Neural crest cell (in vitro differentiated cells): ENCODE measurements at regions not wholly inside any gene's neighbourhood (a gene's known extent, or its start where the extent isn't known, plus 50 kb on each side); places are given as distances from the start of the nearest gene placed in this dataset.

Experiments used
- DNase-seq: peaks from one replicate; pipeline ENCODE4 v3.0.0; 2021; ENCODE audit warnings: low read depth, mixed read lengths, low spot score
- H3K27ac Mint-ChIP-seq: one replicate; pipeline ENCODE4 v1.8.0; 2021; ENCODE audit warnings: mild to moderate bottlenecking, mixed read lengths; ENCODE audit not compliant: unreplicated experiment
- H3K27me3 Mint-ChIP-seq: 2 replicates; pipeline ENCODE4 v1.8.0; 2021; ENCODE audit warnings: low read depth, mild to moderate bottlenecking, mixed read lengths
- H3K36me3 Mint-ChIP-seq: 2 replicates; pipeline ENCODE4 v1.8.0; 2021; ENCODE audit warnings: low read depth, mild to moderate bottlenecking, mixed read lengths
- H3K4me1 Mint-ChIP-seq: 2 replicates; pipeline ENCODE4 v1.8.0; 2021; ENCODE audit warnings: mixed read lengths
- H3K4me3 Mint-ChIP-seq: one replicate; pipeline ENCODE4 v1.8.0; 2021; ENCODE audit warnings: mild to moderate bottlenecking, mixed read lengths
- H3K9me3 Mint-ChIP-seq: 2 replicates; pipeline ENCODE4 v1.8.0; 2021; ENCODE audit warnings: mixed read lengths
- TF ChIP-seq, protein P1 (sequence below): fragments of 200-600 bp; sonication (generic); conservative IDR thresholded peaks from 2 replicates; pipeline ENCODE4 v1.5.0; 2021; ENCODE audit warnings: antibody characterized with exemption, mild to moderate bottlenecking

DNA sequence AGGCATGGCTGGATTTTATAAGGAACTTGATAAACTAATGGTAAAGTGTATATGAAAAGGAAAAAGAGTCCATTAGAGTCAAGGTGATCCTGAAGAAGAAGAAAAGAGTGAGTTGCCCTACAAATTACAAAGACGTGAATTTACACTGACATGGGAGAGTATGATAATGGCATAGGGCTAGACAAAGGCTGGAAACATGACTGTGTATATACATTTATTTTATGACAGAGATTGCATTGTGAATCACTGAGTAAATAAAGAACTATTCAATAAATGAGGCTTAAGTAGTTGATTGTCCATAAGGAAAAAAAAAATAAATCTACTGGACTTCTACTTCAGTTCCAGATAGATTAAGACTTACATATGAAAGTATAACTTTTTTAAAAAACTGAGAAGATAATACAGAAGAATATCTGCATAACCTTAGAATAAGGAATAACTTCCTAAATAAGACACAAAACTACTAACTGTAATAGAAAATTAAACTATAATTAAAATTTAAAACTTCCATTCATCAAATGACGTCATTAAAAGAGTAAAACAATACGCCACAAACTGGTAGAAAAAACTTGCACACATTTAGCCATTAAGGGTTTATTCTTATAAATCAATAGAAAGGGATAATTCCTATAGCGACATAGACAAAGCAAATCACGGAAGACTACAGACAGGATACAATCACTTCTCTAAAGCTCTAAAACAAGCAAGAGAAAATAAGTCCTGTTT, 278.5 kb downstream of the NOVA1 start:
- Mint-ChIP-seq H3K9me3 (peaks cover 3% of the 10 kb centered on the region), H3K36me3 (no peaks in the 10 kb centered on the region), H3K4me1 (peaks cover 9% of the 10 kb centered on the region)

DNA sequence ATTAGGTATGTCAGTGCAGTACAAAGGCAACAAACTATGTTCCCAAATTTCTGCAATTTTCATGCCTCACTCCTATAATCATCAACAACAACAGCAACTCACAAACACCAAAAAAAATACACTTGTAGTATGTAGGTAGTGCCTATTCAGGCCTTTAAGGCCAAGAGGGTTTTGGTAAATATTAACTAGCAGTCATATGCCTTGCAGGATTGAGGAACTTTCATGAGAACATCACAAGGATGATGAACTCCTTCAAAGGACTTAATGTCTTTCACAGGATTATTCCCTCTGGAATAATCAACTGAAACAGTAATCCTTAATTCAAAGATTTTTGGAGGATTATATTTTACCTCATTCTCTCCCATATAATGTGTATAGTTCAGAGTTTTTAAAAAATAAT, 293.8 kb downstream of the NOVA1 start:
- H3K4me3 Mint-ChIP-seq, result no peak overlapping the region
- DNase-seq, result no peak
- no peak overlapping the region for H3K27ac Mint-ChIP-seq

More for the DNA sequence above, 278.5 kb downstream of the NOVA1 start:
- DNase-seq, result no peak
- Mint-ChIP-seq H3K27ac (no peak overlapping the region), H3K27me3 (peaks cover 5% of the 10 kb centered on the region), H3K4me3 (no peak overlapping the region)
- TF ChIP-seq, protein P1, sequence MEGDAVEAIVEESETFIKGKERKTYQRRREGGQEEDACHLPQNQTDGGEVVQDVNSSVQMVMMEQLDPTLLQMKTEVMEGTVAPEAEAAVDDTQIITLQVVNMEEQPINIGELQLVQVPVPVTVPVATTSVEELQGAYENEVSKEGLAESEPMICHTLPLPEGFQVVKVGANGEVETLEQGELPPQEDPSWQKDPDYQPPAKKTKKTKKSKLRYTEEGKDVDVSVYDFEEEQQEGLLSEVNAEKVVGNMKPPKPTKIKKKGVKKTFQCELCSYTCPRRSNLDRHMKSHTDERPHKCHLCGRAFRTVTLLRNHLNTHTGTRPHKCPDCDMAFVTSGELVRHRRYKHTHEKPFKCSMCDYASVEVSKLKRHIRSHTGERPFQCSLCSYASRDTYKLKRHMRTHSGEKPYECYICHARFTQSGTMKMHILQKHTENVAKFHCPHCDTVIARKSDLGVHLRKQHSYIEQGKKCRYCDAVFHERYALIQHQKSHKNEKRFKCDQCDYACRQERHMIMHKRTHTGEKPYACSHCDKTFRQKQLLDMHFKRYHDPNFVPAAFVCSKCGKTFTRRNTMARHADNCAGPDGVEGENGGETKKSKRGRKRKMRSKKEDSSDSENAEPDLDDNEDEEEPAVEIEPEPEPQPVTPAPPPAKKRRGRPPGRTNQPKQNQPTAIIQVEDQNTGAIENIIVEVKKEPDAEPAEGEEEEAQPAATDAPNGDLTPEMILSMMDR, result no peak

DNA sequence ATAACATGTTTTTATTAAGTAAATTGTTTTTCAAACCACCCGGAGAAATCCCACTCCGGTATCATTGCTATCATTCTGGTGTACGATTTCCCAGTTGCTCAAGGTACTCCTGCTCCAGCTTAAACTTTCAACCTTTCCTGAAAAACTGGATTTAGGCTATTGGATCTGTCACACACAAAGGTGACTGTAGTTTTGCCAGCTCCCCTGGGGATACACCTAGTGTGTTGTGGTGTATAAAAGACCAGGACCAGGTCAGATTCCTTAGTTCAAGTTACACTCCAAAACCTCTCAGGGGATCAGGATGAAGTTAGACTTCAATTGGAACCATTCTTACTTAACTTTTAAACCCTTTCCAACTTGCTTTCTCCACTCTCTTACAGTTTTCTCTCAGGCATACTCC, 303.9 kb downstream of the NOVA1 start:
- Mint-ChIP-seq H3K27me3 (peaks cover 2% of the 10 kb centered on the region), H3K4me1 (no peaks in the 10 kb centered on the region), H3K36me3 (no peaks in the 10 kb centered on the region), H3K9me3 (peaks cover 6% of the 10 kb centered on the region), H3K4me3 (no peak overlapping the region), H3K27ac (no peak overlapping the region)
- no peak for DNase-seq
- TF ChIP-seq, protein P1, result no peak

More for the DNA sequence above, 293.8 kb downstream of the NOVA1 start:
- TF ChIP-seq, protein P1, result no peak
- H3K4me1 Mint-ChIP-seq, result no peaks in the 10 kb centered on the region
- peaks cover 2% of the 10 kb centered on the region for H3K27me3 Mint-ChIP-seq
- H3K36me3 Mint-ChIP-seq, result peaks cover 2% of the 10 kb centered on the region
- peaks cover 10% of the 10 kb centered on the region for H3K9me3 Mint-ChIP-seq

- Mint-ChIP-seq H3K36me3 (no peaks in the 10 kb centered on the region), H3K9me3 (peaks cover 6% of the 10 kb centered on the region), H3K27ac (no peak overlapping the region), H3K4me3 (no peak overlapping the region), H3K27me3 (peaks cover 2% of the 10 kb centered on the region), H3K4me1 (peaks cover 16% of the 10 kb centered on the region)
- TF ChIP-seq, protein P1, result no peak
- DNase-seq, result no peak
These were observed 307.8 kb downstream of the NOVA1 start for GRCh38 chr14:26289891-26290486.

DNA sequence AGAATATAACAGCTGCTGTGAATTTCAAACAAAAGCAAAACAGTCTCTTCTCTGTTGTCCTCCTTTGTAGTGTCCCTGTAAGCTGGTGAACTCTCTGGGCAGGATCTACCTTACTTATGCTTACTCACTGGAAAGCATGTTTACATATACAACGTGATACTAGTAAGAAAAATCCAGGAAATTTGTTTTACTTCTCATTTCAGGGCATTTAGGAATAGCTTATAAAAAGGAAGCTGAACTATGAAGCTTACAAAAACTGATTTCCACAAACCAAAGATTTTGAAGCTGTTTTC, 311.0 kb downstream of the NOVA1 start:
- TF ChIP-seq, protein P1, result no peak
- H3K9me3 Mint-ChIP-seq, result peaks cover 4% of the 10 kb centered on the region
- H3K4me1 Mint-ChIP-seq, result peaks cover 21% of the 10 kb centered on the region
- no peak overlapping the region for H3K27ac Mint-ChIP-seq
- DNase-seq, result no peak
- no peaks in the 10 kb centered on the region for H3K36me3 Mint-ChIP-seq
- H3K4me3 Mint-ChIP-seq, result no peak overlapping the region
- peaks cover 1% of the 10 kb centered on the region for H3K27me3 Mint-ChIP-seq
